Endothelial cell of umbilical vein (primary cell): ENCODE measurements at regions not wholly inside any gene's neighbourhood (a gene's known extent, or its start where the extent isn't known, plus 50 kb on each side); places are given as distances from the start of the nearest gene placed in this dataset.

Experiments used
- BruUV-seq: library from RNA; stranded (reverse); fragments of 400-500 nt; replicated peaks from 2 replicates; lab custom pipeline; 2021; lab: Mats Ljungman, UMichigan
- CTCF ChIA-PET: fragments of 300-600, 350-600 bp; sonication (Branson Sonifier 250); formaldehyde crosslinking; loops from one replicate; lab custom pipeline; 2021; ENCODE audit warnings: antibody characterized with exemption, inconsistent platforms; lab: Charles Lee
- POLR2A ChIA-PET: fragments of 300-600, 350-600 bp; sonication (Branson Sonifier 250); formaldehyde crosslinking; loops from one replicate; lab custom pipeline; 2021; ENCODE audit warnings: antibody characterized with exemption, inconsistent platforms; lab: Charles Lee
- DNase-seq: peaks from one replicate; pipeline ENCODE4 v3.0.0-alpha.2; 2011; ENCODE audit warnings: low read depth, low spot score
- FAIRE-seq: peaks from 2 replicates; lab custom pipeline; 2011; peaks lifted over from hg19 to GRCh38; lab: Jason Lieb, UNC
- H2AFZ ChIP-seq: 2 replicates; pipeline ENCODE4 v1.6.0; 2012; ENCODE audit warnings: low read depth, low read length, control low read depth, inconsistent platforms
- H3K27ac ChIP-seq: 2 replicates; pipeline ENCODE4 v1.5.1; 2011; ENCODE audit warnings: low read depth, mild to moderate bottlenecking, control low read depth, low read length, moderate library complexity; ENCODE audit not compliant: insufficient read depth
- H3K27me3 ChIP-seq, 2 experiments: 2 replicates each; pipeline versions ENCODE4 v1.6.0 to v1.6.1; 2011; ENCODE audit warnings: low read length in 2 of 2, mixed read lengths in 1 of 2; ENCODE audit not compliant: control insufficient read depth in 2 of 2, insufficient read depth in 2 of 2
- H3K36me3 ChIP-seq, 2 experiments: 2 replicates in 1 of 2; 3 replicates in 1 of 2; pipeline ENCODE4 v1.5.1; 2011; ENCODE audit warnings: low read length in 2 of 2, mild to moderate bottlenecking in 1 of 2, moderate library complexity in 1 of 2; ENCODE audit not compliant: control insufficient read depth in 2 of 2, insufficient read depth in 2 of 2; ENCODE audit errors: extremely low read depth in 1 of 2
- H3K4me1 ChIP-seq: 3 replicates; pipeline ENCODE4 v1.5.1; 2011; ENCODE audit warnings: mild to moderate bottlenecking, low read length; ENCODE audit not compliant: control insufficient read depth, insufficient read depth; ENCODE audit errors: extremely low read depth
- H3K4me2 ChIP-seq: 2 replicates; pipeline ENCODE4 v1.6.1; 2011; ENCODE audit warnings: low read length, control low read depth, mixed read lengths; ENCODE audit not compliant: insufficient read depth
- H3K4me3 ChIP-seq, 3 experiments: fragments of 200-600 bp in 1 of 3; sonication (generic), shearing (Covaris generic) in 1 of 3; replicated peaks in 1 of 3; 2 replicates each; pipeline ENCODE4 v1.5.1; 2011 to 2016; ENCODE audit warnings: control low read depth in 3 of 3, low read length in 3 of 3, mild to moderate bottlenecking in 2 of 3, inconsistent platforms in 1 of 3, low read depth in 1 of 3, moderate library complexity in 1 of 3; ENCODE audit not compliant: insufficient read depth in 1 of 3
- H3K79me2 ChIP-seq: 2 replicates; pipeline ENCODE4 v1.6.0; 2012; ENCODE audit warnings: low read length, inconsistent platforms; ENCODE audit not compliant: control insufficient read depth, insufficient read depth
- H3K9ac ChIP-seq: replicated peaks from 2 replicates; pipeline ENCODE3; 2011; ENCODE audit warnings: low read length, control low read depth; ENCODE audit not compliant: insufficient read depth; ENCODE audit errors: extremely low read depth
- H3K9me1 ChIP-seq: replicated peaks from 3 replicates; pipeline ENCODE4 v1.6.0; 2011; ENCODE audit warnings: mild to moderate bottlenecking, low read length; ENCODE audit not compliant: control insufficient read depth, insufficient read depth; ENCODE audit errors: extremely low read depth
- H3K9me3 ChIP-seq: replicated peaks from 2 replicates; pipeline ENCODE4 v1.5.1; 2012; ENCODE audit warnings: low read length, inconsistent platforms; ENCODE audit not compliant: control insufficient read depth, insufficient read depth
- H4K20me1 ChIP-seq: replicated peaks from 2 replicates; pipeline ENCODE3; 2011; ENCODE audit warnings: mild to moderate bottlenecking, low read length; ENCODE audit not compliant: control insufficient read depth, insufficient read depth; ENCODE audit errors: extremely low read depth
- EZH2 ChIP-seq: IDR thresholded peaks from 2 replicates; pipeline ENCODE4 v1.6.1; 2012; ENCODE audit warnings: borderline replicate concordance, low read depth, mild to moderate bottlenecking, moderate library complexity, low read length, inconsistent platforms; ENCODE audit not compliant: severe bottlenecking
- FOS ChIP-seq: IDR thresholded peaks from 2 replicates; pipeline ENCODE4 v1.6.1; 2011; ENCODE audit warnings: mild to moderate bottlenecking, low read length, moderate library complexity, borderline replicate concordance; ENCODE audit not compliant: insufficient read depth
- GATA2 ChIP-seq: IDR thresholded peaks from 2 replicates; pipeline ENCODE4 v1.7.0; 2011; ENCODE audit warnings: low read depth, mild to moderate bottlenecking, moderate library complexity, mixed read lengths, low read length; ENCODE audit not compliant: insufficient read length, insufficient read depth
- JUN ChIP-seq: IDR thresholded peaks from 2 replicates; pipeline ENCODE4 v1.6.1; 2011; ENCODE audit warnings: borderline replicate concordance, low read depth; ENCODE audit not compliant: insufficient read length, insufficient read depth
- MAX ChIP-seq: IDR thresholded peaks from 2 replicates; pipeline ENCODE4 v1.6.1; 2011; ENCODE audit not compliant: insufficient read depth, insufficient read length
- MYC ChIP-seq: IDR thresholded peaks from one replicate; pipeline ENCODE4 v1.6.1; 2011; ENCODE audit warnings: mild to moderate bottlenecking, low read depth, low read length
- POLR2A ChIP-seq: IDR thresholded peaks from 2 replicates; pipeline ENCODE4 v1.6.1; 2012; ENCODE audit warnings: low read depth, mild to moderate bottlenecking, control low read depth, low read length
- POLR2AphosphoS5 ChIP-seq: IDR thresholded peaks from 2 replicates; pipeline ENCODE4 v1.6.1; 2012; ENCODE audit warnings: low read depth, mild to moderate bottlenecking, control low read depth, low read length, moderate library complexity; ENCODE audit not compliant: insufficient read depth
- dilution Hi-C: fragments of 300-500 bp; cut with MboI; formaldehyde crosslinking; loops from one replicate; pipeline ENCODE4 v1.15.0; 2019; ENCODE audit warnings: low sequenced_read_pairs; ENCODE audit not compliant: extremely low pct_ligation_motif_present
- intact Hi-C: fragments of 100-400 bp; cut with micrococcal nuclease; formaldehyde crosslinking; loops from one replicate; pipeline ENCODE4 v1.10.0; 2022
- TF ChIP-seq, protein P1 (sequence below), 2 donors: IDR thresholded peaks; 1 replicate in 1 of 2; 2 replicates in 1 of 2; pipeline ENCODE4 v1.5.1; 2011; ENCODE audit warnings: low read length in 2 of 2, mild to moderate bottlenecking in 2 of 2, moderate library complexity in 2 of 2, control low read depth in 1 of 2, inconsistent platforms in 1 of 2, low read depth in 1 of 2; ENCODE audit not compliant: insufficient read depth in 1 of 2; ENCODE audit errors: extremely low read depth in 1 of 2

- H3K27ac ChIP-seq: no peak overlapping the region
- intact Hi-C loops (no loop called here), dilution Hi-C loops (no loop called here)
- no peak overlapping the region for H3K4me2 ChIP-seq
- no peak overlapping the region for H3K4me3 ChIP-seq
- no peaks in the 10 kb centered on the region for H4K20me1 ChIP-seq
- no peaks in the 10 kb centered on the region for H3K9me1 ChIP-seq
- TF ChIP-seq GATA2 (no peak), POLR2AphosphoS5 (no peak), POLR2A (no peak), MYC (no peak), EZH2 (no peak), FOS (no peak), MAX (no peak), JUN (no peak)
- TF ChIP-seq, protein P1, sequence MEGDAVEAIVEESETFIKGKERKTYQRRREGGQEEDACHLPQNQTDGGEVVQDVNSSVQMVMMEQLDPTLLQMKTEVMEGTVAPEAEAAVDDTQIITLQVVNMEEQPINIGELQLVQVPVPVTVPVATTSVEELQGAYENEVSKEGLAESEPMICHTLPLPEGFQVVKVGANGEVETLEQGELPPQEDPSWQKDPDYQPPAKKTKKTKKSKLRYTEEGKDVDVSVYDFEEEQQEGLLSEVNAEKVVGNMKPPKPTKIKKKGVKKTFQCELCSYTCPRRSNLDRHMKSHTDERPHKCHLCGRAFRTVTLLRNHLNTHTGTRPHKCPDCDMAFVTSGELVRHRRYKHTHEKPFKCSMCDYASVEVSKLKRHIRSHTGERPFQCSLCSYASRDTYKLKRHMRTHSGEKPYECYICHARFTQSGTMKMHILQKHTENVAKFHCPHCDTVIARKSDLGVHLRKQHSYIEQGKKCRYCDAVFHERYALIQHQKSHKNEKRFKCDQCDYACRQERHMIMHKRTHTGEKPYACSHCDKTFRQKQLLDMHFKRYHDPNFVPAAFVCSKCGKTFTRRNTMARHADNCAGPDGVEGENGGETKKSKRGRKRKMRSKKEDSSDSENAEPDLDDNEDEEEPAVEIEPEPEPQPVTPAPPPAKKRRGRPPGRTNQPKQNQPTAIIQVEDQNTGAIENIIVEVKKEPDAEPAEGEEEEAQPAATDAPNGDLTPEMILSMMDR (IDR thresholded peaks at IDR 0.05; ENCODE audit: extremely low read depth in 1 of 2, insufficient read depth in 1 of 2, low read depth in 1 of 2, low read length in 2 of 2): no peak
- no peak for DNase-seq
- no peaks in the 10 kb centered on the region for H3K9me3 ChIP-seq
- no peak overlapping the region for H2AFZ ChIP-seq
- CTCF ChIA-PET: interaction anchor here (1.0 kb wide), 1 partner anchor 24 kb away, joined by 3 read pairs; no protein-coding TSS in a partner anchor
- no peaks in the 10 kb centered on the region for H3K36me3 ChIP-seq
- POLR2A ChIA-PET: no interaction called here
- no peak for FAIRE-seq
- no peaks in the 10 kb centered on the region for H3K27me3 ChIP-seq
- H3K9ac ChIP-seq: no peak overlapping the region
- no peaks in the 10 kb centered on the region for H3K79me2 ChIP-seq
- peaks cover 10% of the 10 kb centered on the region for H3K4me1 ChIP-seq
- BruUV-seq: no TSS peak
Observed at GRCh38 chr17:68734931-68735330, 133.8 kb upstream of the FAM20A start.
